SK-N-SH treated with all-trans-retinoic acid at 6 μM for 48 hours (cell line): ENCODE measurements at regions not wholly inside any gene's neighbourhood (a gene's known extent, or its start where the extent isn't known, plus 50 kb on each side); places are given as distances from the start of the nearest gene placed in this dataset.

Experiments
- ISL1 ChIP-seq: fragments of 250-450 bp; sonication (Bioruptor Pico); IDR thresholded peaks from 2 replicates; pipeline ENCODE4 v2.1.2; 2022; ENCODE audit warnings: mild to moderate bottlenecking, moderate library complexity
- RARB ChIP-seq: fragments of 250-450 bp; sonication (Bioruptor Pico); IDR thresholded peaks from 2 replicates; pipeline ENCODE4 v1.8.0; 2021; ENCODE audit warnings: mild to moderate bottlenecking, moderate library complexity

DNA sequence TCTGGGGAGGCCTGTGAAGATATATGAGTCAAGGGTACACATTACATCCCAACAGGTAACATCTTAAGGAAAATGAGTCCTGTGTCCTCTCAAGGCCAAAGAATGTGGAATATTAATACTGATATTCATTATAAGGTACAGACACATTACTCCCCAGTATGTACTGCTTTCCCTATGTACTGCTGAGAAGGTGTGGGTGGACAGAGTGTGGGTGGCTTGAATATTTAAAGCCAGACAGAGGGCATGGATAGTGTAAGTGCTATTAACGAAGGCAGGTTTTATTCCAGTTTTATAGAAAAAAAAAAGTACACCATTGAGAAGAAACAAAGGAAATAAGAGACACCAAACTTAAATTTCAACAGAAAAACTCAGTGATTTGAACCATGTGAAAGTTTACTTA, 1054.4 kb downstream of the XPNPEP1 start:
- TF ChIP-seq RARB (CRISPR knock-in tag) (no peak), ISL1 (no peak)
